Vagina (tissue), 2 donors: ENCODE measurements at regions not wholly inside any gene's neighbourhood (a gene's known extent, or its start where the extent isn't known, plus 50 kb on each side); places are given as distances from the start of the nearest gene placed in this dataset.

Experiments
- POLR2A ChIP-seq, 2 donors: fragments of 450-650 bp; IDR thresholded peaks; one replicate each; pipeline ENCODE4 v1.6.1; 2017; ENCODE audit warnings: antibody characterized with exemption in 2 of 2, mild to moderate bottlenecking in 2 of 2, moderate library complexity in 2 of 2
- TF ChIP-seq, protein P1 (sequence below), 3 experiments: fragments of 450-650 bp in 2 of 3; fragments of 200-600 bp in 1 of 3; sonication (generic) in 1 of 3; IDR thresholded peaks; one replicate each; pipeline ENCODE4 v1.5.1; 2017 to 2019; ENCODE audit warnings: antibody characterized with exemption in 3 of 3, mild to moderate bottlenecking in 2 of 3, moderate library complexity in 2 of 3

DNA sequence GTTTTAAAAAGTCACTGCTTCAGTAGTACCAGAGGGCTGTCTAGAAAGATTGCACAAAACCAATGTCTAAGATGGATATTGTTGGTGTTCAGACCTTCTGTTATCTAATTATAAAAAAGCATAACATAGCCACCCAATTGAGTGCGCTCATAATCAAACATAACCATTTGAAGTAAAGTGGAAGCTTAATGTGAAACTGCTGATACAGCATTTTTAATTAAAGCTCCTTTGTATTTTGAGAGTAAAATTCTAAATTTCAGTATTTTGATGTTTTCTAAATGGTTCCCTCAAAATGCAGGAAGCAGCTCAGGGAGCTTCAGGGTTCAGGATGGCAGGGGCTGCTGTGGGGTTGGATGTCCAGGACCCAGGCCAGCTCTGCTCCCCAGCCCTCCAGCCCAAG lies 291.8 kb upstream of the ZFP64 start:
- TF ChIP-seq, protein P1, sequence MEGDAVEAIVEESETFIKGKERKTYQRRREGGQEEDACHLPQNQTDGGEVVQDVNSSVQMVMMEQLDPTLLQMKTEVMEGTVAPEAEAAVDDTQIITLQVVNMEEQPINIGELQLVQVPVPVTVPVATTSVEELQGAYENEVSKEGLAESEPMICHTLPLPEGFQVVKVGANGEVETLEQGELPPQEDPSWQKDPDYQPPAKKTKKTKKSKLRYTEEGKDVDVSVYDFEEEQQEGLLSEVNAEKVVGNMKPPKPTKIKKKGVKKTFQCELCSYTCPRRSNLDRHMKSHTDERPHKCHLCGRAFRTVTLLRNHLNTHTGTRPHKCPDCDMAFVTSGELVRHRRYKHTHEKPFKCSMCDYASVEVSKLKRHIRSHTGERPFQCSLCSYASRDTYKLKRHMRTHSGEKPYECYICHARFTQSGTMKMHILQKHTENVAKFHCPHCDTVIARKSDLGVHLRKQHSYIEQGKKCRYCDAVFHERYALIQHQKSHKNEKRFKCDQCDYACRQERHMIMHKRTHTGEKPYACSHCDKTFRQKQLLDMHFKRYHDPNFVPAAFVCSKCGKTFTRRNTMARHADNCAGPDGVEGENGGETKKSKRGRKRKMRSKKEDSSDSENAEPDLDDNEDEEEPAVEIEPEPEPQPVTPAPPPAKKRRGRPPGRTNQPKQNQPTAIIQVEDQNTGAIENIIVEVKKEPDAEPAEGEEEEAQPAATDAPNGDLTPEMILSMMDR (IDR thresholded peaks at IDR 0.05) = no peak
- no peak for TF ChIP-seq POLR2A (IDR thresholded peaks at IDR 0.05)
